HL-60 (cell line): ENCODE measurements at regions not wholly inside any gene's neighbourhood (a gene's known extent, or its start where the extent isn't known, plus 50 kb on each side); places are given as distances from the start of the nearest gene placed in this dataset.

Source experiments
- DNase-seq, 2 experiments: peaks; one replicate each; pipeline ENCODE4 v3.0.0-alpha.2; 2010 to 2020; ENCODE audit warnings: low read depth in 1 of 2, low spot score in 1 of 2
- H3K27ac ChIP-seq: fragments of 250-450 bp; sonication (Bioruptor Pico); replicated peaks from 2 replicates; pipeline ENCODE4 v1.5.1; 2020; ENCODE audit warnings: mild to moderate bottlenecking, moderate library complexity
- H3K27me3 ChIP-seq: fragments of 250-450 bp; sonication (Bioruptor Pico); 2 replicates; pipeline ENCODE4 v1.5.1; 2021; ENCODE audit warnings: mild to moderate bottlenecking, moderate library complexity; ENCODE audit not compliant: insufficient read depth, poor library complexity, severe bottlenecking
- H3K4me3 ChIP-seq: replicated peaks from 2 replicates; pipeline ENCODE4 v1.5.1; 2011; ENCODE audit warnings: mild to moderate bottlenecking, control low read depth, low read length; ENCODE audit not compliant: insufficient read depth
- GABPA ChIP-seq: IDR thresholded peaks from 2 replicates; pipeline ENCODE4 v1.6.1; 2012; ENCODE audit warnings: low read depth
- POLR2AphosphoS5 ChIP-seq: IDR thresholded peaks from 2 replicates; pipeline ENCODE4 v1.6.1; 2012; ENCODE audit warnings: low read depth
- SPI1 ChIP-seq: IDR thresholded peaks from 2 replicates; pipeline ENCODE4 v1.6.1; 2012; ENCODE audit warnings: low read depth, mild to moderate bottlenecking, borderline replicate concordance
- TF ChIP-seq, protein P1 (sequence below): IDR thresholded peaks from one replicate; pipeline ENCODE4 v1.5.1; 2011; ENCODE audit warnings: low read length, control low read depth, inconsistent platforms; ENCODE audit not compliant: insufficient read depth
- TF ChIP-seq, protein P2 (sequence below): IDR thresholded peaks from 2 replicates; pipeline ENCODE4 v1.6.1; 2012; ENCODE audit warnings: low read depth; ENCODE audit not compliant: insufficient replicate concordance

DNA sequence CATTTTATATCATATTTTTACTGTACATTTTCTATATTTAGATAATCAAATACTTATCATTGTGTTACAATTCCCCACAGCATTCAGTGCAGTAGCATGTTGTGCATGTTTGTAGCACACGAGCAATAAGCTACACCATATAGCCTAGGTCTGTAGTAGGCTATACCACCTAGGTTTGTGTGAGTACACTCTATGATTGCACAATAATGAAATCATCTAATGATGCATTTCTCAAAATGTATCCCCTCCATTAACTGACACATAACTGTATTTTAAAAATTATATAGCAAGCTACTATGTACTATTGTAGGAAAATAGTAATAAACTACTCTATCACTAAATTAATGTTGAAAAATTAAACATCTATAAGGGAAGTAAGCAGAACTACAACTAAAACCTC is 518.4 kb upstream of the PABPC4L start:
- Histone ChIP-seq H3K4me3 (no peak overlapping the region), H3K27ac (no peak overlapping the region), H3K27me3 (no peaks in the 10 kb centered on the region)
- no peak for TF ChIP-seq POLR2AphosphoS5
- no peak for TF ChIP-seq SPI1
- no peak for TF ChIP-seq GABPA
- TF ChIP-seq, protein P1, sequence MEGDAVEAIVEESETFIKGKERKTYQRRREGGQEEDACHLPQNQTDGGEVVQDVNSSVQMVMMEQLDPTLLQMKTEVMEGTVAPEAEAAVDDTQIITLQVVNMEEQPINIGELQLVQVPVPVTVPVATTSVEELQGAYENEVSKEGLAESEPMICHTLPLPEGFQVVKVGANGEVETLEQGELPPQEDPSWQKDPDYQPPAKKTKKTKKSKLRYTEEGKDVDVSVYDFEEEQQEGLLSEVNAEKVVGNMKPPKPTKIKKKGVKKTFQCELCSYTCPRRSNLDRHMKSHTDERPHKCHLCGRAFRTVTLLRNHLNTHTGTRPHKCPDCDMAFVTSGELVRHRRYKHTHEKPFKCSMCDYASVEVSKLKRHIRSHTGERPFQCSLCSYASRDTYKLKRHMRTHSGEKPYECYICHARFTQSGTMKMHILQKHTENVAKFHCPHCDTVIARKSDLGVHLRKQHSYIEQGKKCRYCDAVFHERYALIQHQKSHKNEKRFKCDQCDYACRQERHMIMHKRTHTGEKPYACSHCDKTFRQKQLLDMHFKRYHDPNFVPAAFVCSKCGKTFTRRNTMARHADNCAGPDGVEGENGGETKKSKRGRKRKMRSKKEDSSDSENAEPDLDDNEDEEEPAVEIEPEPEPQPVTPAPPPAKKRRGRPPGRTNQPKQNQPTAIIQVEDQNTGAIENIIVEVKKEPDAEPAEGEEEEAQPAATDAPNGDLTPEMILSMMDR: no peak
- TF ChIP-seq, protein P2, sequence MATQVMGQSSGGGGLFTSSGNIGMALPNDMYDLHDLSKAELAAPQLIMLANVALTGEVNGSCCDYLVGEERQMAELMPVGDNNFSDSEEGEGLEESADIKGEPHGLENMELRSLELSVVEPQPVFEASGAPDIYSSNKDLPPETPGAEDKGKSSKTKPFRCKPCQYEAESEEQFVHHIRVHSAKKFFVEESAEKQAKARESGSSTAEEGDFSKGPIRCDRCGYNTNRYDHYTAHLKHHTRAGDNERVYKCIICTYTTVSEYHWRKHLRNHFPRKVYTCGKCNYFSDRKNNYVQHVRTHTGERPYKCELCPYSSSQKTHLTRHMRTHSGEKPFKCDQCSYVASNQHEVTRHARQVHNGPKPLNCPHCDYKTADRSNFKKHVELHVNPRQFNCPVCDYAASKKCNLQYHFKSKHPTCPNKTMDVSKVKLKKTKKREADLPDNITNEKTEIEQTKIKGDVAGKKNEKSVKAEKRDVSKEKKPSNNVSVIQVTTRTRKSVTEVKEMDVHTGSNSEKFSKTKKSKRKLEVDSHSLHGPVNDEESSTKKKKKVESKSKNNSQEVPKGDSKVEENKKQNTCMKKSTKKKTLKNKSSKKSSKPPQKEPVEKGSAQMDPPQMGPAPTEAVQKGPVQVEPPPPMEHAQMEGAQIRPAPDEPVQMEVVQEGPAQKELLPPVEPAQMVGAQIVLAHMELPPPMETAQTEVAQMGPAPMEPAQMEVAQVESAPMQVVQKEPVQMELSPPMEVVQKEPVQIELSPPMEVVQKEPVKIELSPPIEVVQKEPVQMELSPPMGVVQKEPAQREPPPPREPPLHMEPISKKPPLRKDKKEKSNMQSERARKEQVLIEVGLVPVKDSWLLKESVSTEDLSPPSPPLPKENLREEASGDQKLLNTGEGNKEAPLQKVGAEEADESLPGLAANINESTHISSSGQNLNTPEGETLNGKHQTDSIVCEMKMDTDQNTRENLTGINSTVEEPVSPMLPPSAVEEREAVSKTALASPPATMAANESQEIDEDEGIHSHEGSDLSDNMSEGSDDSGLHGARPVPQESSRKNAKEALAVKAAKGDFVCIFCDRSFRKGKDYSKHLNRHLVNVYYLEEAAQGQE: no peak
- no peak for DNase-seq

DNA sequence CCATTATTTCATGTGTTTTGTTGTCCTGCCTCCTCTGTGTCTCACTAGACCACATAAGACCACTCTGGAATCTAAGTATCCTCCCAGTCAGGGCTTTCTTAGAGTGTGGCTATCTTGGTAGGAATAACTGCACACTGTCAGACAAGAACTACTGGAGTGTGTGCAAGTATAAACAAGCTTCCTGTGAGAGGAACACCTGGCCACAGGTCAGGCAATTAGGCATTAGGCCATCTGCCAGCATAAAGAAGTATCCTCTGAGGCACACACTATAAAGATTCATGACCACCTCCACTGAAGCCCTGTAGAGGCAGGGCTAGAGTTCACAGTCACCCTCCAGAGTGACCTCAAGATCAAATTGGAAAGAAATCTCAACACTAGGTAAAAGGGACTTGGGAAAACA is 507.0 kb upstream of the PABPC4L start:
- DNase-seq: no peak
- Histone ChIP-seq H3K27me3 (no peaks in the 10 kb centered on the region), H3K4me3 (no peak overlapping the region), H3K27ac (no peak overlapping the region)
- TF ChIP-seq POLR2AphosphoS5: no peak
- TF ChIP-seq, protein P2: no peak
- TF ChIP-seq SPI1: no peak
- no peak for TF ChIP-seq GABPA
- TF ChIP-seq, protein P1: no peak

DNA sequence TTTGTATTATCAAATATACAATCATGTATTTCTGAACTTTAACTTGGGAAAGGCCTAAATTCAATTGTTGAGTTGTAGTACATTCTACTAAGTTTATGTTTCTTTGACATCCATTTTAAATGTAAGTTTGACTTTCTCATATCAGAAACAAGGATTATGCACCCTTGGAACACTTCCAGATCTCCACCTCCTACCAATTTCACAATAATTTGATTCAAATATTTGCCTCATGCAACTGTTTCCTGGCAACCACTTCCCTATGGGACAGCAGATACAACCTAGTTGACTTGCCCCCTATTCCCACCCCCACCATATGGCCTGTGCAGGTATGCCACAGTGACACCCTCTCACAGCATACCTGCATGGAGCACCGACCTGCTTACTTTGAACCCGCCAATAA is 506.4 kb upstream of the PABPC4L start:
- Histone ChIP-seq H3K27me3 (no peaks in the 10 kb centered on the region), H3K27ac (no peak overlapping the region), H3K4me3 (no peak overlapping the region)
- no peak for DNase-seq
- TF ChIP-seq, protein P1: no peak
- no peak for TF ChIP-seq POLR2AphosphoS5
- TF ChIP-seq GABPA: no peak
- TF ChIP-seq, protein P2: no peak
- TF ChIP-seq SPI1: no peak
